ENCODE measurements at regions not wholly inside any gene's neighbourhood (a gene's known extent, or its start where the extent isn't known, plus 50 kb on each side); places are given as distances from the start of the nearest gene placed in this dataset.

- ChIA-PET CTCF (no interaction called here), POLR2A (no interaction called here)
- H3K27ac ChIP-seq (ENCODE audit: extremely low read depth, low read depth, low read length) = no peak overlapping the region
- H3K4me1 ChIP-seq (ENCODE audit: control insufficient read depth, insufficient read depth, low read length) = no peaks in the 10 kb centered on the region
- TF ChIP-seq PBX3 (CRISPR knock-in tag; IDR thresholded peaks at IDR 0.05) (no peak), ZNF311 (tag by site-specific recombination; IDR thresholded peaks at IDR 0.05; ENCODE audit: borderline replicate concordance) (no peak), KLF8 (tag by site-specific recombination; IDR thresholded peaks at IDR 0.05) (no peak), ZNF114 (tag by site-specific recombination; IDR thresholded peaks at IDR 0.05) (no peak), ZNF626 (tag by site-specific recombination; IDR thresholded peaks at IDR 0.05) (no peak), ZNF391 (tag by site-specific recombination; IDR thresholded peaks at IDR 0.05; ENCODE audit: borderline replicate concordance, low read depth) (no peak), ZNF184 (tag by site-specific recombination; IDR thresholded peaks at IDR 0.05) (no peak), PRDM1 (tag by site-specific recombination; IDR thresholded peaks at IDR 0.05) (no peak), MYNN (tag by site-specific recombination; IDR thresholded peaks at IDR 0.05; ENCODE audit: borderline replicate concordance) (no peak), ZNF610 (tag by site-specific recombination; IDR thresholded peaks at IDR 0.05; ENCODE audit: borderline replicate concordance) (no peak), ZFP69B (tag by site-specific recombination; IDR thresholded peaks at IDR 0.05) (no peak), ZNF132 (tag by site-specific recombination; IDR thresholded peaks at IDR 0.05; ENCODE audit: borderline replicate concordance) (no peak), ZNF214 (tag by site-specific recombination; IDR thresholded peaks at IDR 0.05; ENCODE audit: borderline replicate concordance) (no peak)
- TF ChIP-seq, protein P1, sequence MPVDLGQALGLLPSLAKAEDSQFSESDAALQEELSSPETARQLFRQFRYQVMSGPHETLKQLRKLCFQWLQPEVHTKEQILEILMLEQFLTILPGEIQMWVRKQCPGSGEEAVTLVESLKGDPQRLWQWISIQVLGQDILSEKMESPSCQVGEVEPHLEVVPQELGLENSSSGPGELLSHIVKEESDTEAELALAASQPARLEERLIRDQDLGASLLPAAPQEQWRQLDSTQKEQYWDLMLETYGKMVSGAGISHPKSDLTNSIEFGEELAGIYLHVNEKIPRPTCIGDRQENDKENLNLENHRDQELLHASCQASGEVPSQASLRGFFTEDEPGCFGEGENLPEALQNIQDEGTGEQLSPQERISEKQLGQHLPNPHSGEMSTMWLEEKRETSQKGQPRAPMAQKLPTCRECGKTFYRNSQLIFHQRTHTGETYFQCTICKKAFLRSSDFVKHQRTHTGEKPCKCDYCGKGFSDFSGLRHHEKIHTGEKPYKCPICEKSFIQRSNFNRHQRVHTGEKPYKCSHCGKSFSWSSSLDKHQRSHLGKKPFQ (tag by site-specific recombination; IDR thresholded peaks at IDR 0.05) = no peak
- TF ChIP-seq, protein P2, sequence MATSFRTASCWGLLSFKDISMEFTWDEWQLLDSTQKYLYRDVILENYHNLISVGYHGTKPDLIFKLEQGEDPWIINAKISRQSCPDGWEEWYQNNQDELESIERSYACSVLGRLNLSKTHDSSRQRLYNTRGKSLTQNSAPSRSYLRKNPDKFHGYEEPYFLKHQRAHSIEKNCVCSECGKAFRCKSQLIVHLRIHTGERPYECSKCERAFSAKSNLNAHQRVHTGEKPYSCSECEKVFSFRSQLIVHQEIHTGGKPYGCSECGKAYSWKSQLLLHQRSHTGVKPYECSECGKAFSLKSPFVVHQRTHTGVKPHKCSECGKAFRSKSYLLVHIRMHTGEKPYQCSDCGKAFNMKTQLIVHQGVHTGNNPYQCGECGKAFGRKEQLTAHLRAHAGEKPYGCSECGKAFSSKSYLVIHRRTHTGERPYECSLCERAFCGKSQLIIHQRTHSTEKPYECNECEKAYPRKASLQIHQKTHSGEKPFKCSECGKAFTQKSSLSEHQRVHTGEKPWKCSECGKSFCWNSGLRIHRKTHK (tag by site-specific recombination; IDR thresholded peaks at IDR 0.05) = no peak
- TF ChIP-seq, protein P3, sequence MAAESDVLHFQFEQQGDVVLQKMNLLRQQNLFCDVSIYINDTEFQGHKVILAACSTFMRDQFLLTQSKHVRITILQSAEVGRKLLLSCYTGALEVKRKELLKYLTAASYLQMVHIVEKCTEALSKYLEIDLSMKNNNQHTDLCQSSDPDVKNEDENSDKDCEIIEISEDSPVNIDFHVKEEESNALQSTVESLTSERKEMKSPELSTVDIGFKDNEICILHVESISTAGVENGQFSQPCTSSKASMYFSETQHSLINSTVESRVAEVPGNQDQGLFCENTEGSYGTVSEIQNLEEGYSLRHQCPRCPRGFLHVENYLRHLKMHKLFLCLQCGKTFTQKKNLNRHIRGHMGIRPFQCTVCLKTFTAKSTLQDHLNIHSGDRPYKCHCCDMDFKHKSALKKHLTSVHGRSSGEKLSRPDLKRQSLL (tag by site-specific recombination; IDR thresholded peaks at IDR 0.05) = no peak
- no peaks in the 10 kb centered on the region for H3K36me3 ChIP-seq (ENCODE audit: control insufficient read depth in 2 of 2, insufficient read depth in 1 of 2, low read length in 2 of 2)
- H3K4me3 ChIP-seq (ENCODE audit: low read depth, low read length) = no peak overlapping the region
- no peaks in the 10 kb centered on the region for H3K9me3 ChIP-seq (ENCODE audit: control insufficient read depth, insufficient read depth, low read depth, low read length)
Observed at GRCh38 chr4:116913451-116913850, 171.9 kb downstream of the TRAM1L1 start.

DNA sequence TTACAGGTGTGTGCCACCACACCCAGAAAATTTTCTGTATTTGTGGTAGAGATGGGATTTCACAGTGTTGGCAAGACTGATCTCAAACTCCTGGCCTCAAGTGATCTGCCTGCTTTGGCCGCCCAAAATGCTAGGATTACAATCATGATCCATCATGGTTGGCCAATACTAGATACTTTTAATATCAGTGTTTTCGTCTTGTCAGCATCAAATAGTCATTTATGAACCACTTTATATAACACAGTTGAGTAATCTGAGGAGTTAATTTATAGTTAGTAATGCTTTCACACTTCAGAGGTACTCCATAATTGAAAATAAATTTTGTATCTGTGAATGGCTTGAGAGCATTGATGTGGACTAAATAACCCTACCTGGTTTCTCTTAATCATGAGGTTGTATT lies 178.6 kb downstream of the TRAM1L1 start:
- TF ChIP-seq MZF1 (tag by site-specific recombination; IDR thresholded peaks at IDR 0.05; ENCODE audit: borderline replicate concordance) = no peak
- no peak for TF ChIP-seq ZNF350 (tag by site-specific recombination; IDR thresholded peaks at IDR 0.05)
- TF ChIP-seq HOXD13 (CRISPR knock-in tag; IDR thresholded peaks at IDR 0.05; ENCODE audit: borderline replicate concordance) = no peak
- TF ChIP-seq ZNF610 (tag by site-specific recombination; IDR thresholded peaks at IDR 0.05; ENCODE audit: borderline replicate concordance) = no peak
- no peak for TF ChIP-seq KLF17 (tag by site-specific recombination; IDR thresholded peaks at IDR 0.05)
- TF ChIP-seq YY1 (tag by site-specific recombination; IDR thresholded peaks at IDR 0.05) = no peak
- no peaks in the 10 kb centered on the region for H3K4me1 ChIP-seq (ENCODE audit: control insufficient read depth, insufficient read depth, low read length)

More for the DNA sequence above, 178.6 kb downstream of the TRAM1L1 start:
- Histone ChIP-seq H3K9me3 (ENCODE audit: control insufficient read depth, insufficient read depth, low read depth, low read length) (no peaks in the 10 kb centered on the region), H3K36me3 (ENCODE audit: control insufficient read depth in 2 of 2, insufficient read depth in 1 of 2, low read length in 2 of 2) (no peaks in the 10 kb centered on the region), H3K4me3 (ENCODE audit: low read depth, low read length) (no peak overlapping the region), H3K27ac (ENCODE audit: extremely low read depth, low read depth, low read length) (no peak overlapping the region)
- CTCF ChIA-PET = interaction anchor here (0.6 to 0.7 kb wide), 2 partner anchors 15 to 59 kb away, joined by 3 to 5 read pairs; no protein-coding TSS in a partner anchor
- POLR2A ChIA-PET = no interaction called here
